ENCODE measurements at regions not wholly inside any gene's neighbourhood (a gene's known extent, or its start where the extent isn't known, plus 50 kb on each side); places are given as distances from the start of the nearest gene placed in this dataset.
A peak's percentile ranks its signal among the peaks of the same experiment; 100 is the strongest.
"Not testable (repeated sequence)": the region's sequence is repeated elsewhere in the genome, so short reads cannot be mapped to it uniquely, and the experiment has no call there.

- FAIRE-seq (no peak), DNase-seq (ENCODE audit: insufficient read length, low spot score) (no peak)
Observed at GRCh38 chrX:52585892-52586291, 68.8 kb downstream of the SSX7 start.

DNA sequence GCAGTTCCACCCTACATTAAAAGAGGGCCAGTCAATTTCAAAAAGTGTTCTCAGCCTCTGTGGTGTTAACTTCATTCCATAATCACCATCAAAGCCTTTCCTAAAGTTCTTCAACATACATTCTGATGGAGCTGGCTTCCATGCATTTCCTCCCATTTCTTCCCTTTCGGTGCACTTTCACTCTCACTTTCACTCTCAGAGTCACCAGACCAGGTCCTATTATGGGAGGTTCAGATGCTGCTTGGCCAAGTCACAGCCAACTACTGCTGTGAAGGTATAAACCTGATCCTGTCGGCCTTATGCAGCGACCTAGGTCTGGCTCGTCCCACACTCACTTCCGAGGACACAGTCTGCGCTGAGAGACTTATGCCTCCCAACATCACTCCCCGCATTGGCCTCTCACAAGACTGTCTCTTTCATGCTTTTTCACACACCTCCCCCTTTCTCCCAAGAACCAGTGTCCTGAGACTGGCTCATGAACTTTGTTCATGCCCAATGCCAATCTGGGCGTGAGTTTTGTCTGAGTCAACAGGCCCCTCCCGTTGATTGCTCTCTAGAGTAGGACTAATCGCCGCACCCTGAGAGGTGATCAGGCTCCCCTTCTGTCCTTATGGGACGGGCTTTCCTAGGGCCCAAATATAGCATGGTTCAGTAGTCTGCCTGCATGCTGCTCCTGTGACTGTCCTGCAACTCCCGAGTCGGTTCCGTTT, 60.8 kb upstream of the XAGE1B start:
- FAIRE-seq (no peak), DNase-seq (ENCODE audit: insufficient read length, low spot score) (no peak)

DNA sequence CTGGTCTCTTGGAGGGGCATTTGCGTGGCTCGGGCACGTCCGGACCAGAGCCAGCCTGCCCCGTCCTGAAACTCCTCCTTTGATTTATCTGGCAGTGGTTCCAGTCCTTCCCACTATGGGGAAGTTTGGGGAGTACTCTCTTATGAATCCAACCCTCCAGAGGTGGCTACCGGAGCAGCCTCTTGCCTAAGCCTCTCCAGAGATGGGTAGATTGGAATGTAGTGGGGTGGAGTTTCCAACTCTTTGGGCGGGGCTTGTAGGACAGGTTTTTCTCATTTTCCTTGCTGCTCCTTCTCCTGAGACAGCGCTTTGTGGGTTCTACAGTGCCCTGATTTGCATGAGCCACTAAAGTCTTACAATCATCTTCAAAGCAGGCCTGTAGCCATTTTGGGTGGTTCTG, 60.1 kb upstream of the XAGE1B start:
- DNase-seq (ENCODE audit: insufficient read length, low spot score) (no peak), FAIRE-seq (no peak)

GRCh38 chrX:52576474-52576873, 59.6 kb upstream of the XAGE1B start:
- no peak for DNase-seq (ENCODE audit: insufficient read length, low spot score)
- FAIRE-seq, result no peak

DNA sequence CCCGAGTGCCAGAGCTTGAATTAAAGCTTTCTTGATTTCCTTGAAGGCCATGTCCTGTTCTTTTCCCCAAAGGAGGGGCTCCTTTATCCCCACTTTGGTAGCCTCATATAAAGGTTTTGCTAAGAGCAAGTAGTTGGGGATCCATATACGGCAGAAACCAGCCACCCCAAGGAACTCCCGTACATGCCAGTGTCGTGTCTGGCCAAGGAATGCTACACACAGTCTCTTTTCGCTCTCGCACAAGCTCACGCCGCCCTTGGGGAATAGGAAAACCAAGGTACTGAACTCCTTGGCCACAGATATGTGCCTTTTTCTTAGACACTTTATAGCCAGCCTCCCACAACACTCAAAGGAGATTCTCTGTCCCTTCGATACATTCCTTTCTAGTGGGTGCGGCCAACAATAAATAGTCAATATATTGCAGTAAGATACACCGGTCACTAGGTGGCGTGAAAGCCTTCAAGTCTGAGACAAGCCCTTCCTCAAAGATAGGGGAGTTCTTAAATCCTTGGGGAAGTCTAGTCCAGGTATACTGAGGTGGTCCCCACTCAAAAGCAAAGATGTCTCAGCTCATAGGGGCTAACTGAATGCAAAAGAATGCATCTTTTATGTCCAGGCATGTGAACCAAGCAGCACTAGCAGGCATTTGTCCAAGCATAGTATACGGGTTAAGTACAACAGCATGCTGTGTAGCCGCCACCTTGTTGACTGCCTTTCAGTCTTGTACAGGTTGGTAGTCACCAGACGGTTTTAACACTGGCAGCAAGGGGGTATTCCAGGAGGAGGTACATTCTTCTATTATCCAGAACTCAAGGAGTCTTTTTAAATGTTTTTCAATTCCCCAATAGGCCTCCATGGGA, 57.8 kb upstream of the XAGE1B start:
- FAIRE-seq, result no peak

GRCh38 chrX:52568146-52568545, 51.3 kb upstream of the XAGE1B start:
- DNase-seq (ENCODE audit: insufficient read length, low spot score); FAIRE-seq: not testable (repeated sequence)

More for the DNA sequence above, 57.8 kb upstream of the XAGE1B start:
- DNase-seq (ENCODE audit: insufficient read length, low spot score), result peak; percentile 7

Data from HTR-8/SVneo (cell line).